ENCODE measurements at regions not wholly inside any gene's neighbourhood (a gene's known extent, or its start where the extent isn't known, plus 50 kb on each side); places are given as distances from the start of the nearest gene placed in this dataset.
A peak's percentile ranks its signal among the peaks of the same experiment; 100 is the strongest.

DNA sequence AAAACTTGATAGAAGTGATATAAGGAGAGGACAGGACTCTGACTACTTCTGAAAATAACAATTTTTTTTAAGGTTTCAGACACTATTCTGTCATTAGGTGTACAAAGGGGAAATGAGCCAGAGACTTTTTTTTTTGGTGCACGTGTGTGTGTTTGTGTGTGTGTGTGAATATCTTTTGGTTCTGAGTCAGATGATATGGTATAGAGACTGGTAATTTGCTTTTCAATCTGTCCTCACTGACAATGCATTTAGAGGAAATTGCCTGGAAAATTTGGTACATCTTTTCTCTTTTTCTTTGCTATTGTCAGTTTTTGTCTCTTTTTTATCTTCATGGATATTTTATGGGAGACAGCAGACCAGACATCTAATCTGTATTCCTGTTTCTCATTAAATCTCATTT, 59.3 kb downstream of the DDIT4L start:
- no peak for DNase-seq (ENCODE audit: low read depth)

DNA sequence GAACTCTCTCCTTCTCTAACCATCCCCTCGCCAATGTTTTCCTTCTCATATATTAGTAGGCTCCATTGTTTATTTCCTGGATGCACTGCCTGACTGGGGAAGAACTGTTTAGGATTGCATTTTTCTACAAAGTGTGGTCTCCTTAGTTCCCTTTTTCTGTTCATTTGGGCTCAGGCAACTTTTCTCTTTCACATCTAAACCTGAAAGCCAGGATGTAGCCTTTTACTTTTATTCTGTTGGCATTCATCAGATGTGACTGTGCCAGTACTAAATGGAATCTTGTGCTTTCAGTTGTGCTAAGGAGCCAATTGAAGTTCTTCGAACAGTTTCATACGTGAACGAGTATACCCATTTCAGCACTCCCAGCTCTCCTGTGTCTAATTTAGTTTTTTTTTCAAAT, 59.8 kb downstream of the DDIT4L start:
- DNase-seq (ENCODE audit: low read depth): no peak

GRCh38 chr4:100129774-100130173, 60.5 kb downstream of the DDIT4L start:
- DNase-seq (ENCODE audit: low read depth): no peak

DNA sequence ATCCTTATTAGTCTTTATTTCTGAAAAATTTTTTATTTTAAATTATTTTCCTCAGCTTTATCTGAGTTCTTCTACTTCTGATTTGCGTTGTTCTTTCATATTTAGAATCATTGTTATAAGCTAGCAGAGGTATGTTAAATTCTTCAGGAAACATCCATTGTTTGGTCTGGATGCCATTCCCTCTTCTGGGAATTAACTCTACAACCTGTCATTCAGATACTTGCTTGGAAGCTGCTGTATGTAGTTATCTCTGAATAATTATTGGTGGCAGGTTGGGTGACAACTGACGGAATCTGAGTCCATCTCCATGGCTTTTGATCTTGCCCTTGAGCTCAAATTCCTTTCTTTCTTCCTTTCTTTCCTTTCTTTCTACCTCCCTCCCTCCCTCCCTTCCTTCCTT, 61.9 kb downstream of the DDIT4L start:
- DNase-seq (ENCODE audit: low read depth): no peak

DNA sequence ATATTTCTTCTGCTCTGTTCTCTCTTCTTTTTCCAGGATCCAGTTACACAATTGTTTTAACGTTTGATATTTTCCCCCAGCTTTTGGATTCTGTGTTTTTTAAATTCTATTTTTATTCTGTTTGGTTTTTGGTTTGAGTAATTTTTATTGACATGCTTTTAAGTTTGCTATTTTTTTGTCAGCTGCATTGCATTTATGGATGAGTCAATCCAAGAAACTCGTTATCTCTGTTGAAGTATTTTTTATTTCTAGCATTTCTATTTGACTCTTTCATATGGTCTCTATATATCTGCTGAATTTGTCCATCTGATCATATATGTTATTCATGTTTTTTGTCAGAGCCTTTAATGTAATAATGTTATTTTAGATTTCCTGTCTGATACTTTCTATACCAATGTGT, 65.6 kb downstream of the DDIT4L start:
- no peak for DNase-seq (ENCODE audit: low read depth)

- DNase-seq (ENCODE audit: low read depth): peak; percentile 17
Measured at GRCh38 chr4:100118181-100118580, 72.1 kb downstream of the DDIT4L start.

- peak; percentile 6 for DNase-seq (ENCODE audit: low read depth)
Measured at GRCh38 chr4:100117750-100118149, 72.5 kb downstream of the DDIT4L start.

DNA sequence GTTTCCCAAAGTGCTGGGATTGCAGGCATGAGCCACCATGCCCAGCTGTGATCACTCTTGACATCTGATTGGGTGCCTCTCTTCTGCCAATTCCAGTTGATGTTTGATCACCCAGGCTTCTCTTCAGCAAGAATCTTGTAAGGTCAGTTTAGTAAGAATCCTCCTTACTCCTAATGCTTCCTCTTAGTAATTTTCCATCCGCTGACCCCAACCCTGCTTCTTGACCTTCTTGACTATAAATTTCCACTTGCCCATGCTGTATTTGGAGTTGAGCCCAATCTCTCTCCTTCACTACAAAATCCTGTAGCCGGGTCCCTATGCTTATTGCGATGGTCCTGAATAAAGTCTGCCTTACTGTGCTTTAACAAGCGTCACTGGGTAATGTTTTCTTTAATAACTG, 75.4 kb downstream of the DDIT4L start:
- DNase-seq (ENCODE audit: low read depth): no peak

DNA sequence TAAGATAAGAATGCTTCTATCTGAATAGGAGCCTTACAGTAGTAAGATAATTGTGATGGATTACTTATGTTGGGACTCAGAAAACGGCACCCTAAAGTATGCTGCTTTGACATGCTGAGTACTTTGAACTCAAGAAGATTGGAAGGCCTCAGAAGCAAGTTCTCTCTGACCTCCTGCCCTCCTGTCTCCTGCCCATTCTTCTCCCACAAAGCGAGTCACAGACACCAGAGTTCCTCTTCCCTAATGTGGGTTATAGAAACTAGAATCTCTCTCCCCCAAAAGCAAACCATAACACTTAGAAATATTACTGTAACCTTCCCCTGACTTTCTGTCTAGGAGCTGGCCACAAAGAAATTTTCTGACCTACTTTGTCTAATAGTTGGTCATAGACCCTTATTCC, 76.5 kb downstream of the DDIT4L start:
- no peak for DNase-seq (ENCODE audit: low read depth)

GRCh38 chr4:100113096-100113495, 77.2 kb downstream of the DDIT4L start:
- DNase-seq (ENCODE audit: low read depth): no peak

DNA sequence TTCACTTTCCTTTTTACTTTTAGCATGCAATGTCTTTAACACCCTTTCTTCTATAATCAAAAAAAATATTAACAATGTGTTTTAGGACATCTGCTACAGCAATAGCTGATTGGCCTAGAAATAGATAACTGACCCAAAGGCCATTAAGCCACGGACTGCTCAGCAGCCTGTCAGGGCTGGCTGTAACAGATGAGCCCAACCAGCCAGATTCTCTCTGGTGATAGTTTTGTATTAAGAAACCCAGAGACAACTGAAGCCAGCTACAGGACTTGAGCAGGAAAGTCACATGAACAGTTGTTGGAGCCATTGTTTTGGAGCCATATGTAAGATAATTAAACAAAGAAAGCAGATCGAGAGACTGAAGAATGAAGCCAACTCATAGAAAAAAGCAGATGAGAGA, 80.3 kb downstream of the DDIT4L start:
- no peak for DNase-seq (ENCODE audit: low read depth)

- no peak for DNase-seq (ENCODE audit: low read depth)
Measured at GRCh38 chr4:100108869-100109268, 81.4 kb downstream of the DDIT4L start.

DNA sequence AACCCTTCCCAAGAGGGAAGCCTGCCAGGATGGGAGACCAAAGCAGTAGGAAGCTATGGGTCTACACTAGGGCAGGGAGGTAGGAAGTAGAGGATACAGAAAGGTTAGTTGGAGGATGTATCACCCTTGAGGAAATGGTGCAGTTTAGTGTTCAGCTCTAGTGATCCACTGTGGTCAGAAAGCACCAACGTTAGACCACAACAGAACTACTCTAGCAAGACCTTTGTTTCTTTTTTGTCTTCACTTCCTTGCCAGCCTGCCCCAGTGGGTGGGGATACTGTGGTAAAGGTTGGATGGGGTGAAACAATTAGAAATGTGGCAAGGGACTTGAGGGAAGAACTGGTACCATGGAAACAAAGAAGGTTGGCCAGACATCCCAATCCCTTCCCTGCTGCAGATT, 83.3 kb downstream of the DDIT4L start:
- DNase-seq (ENCODE audit: low read depth): no peak

- no peak for DNase-seq (ENCODE audit: low read depth)
Measured at GRCh38 chr4:100103671-100104070, 86.6 kb downstream of the DDIT4L start.

GRCh38 chr4:100100985-100101384, 89.3 kb downstream of the DDIT4L start:
- DNase-seq (ENCODE audit: low read depth): no peak

DNA sequence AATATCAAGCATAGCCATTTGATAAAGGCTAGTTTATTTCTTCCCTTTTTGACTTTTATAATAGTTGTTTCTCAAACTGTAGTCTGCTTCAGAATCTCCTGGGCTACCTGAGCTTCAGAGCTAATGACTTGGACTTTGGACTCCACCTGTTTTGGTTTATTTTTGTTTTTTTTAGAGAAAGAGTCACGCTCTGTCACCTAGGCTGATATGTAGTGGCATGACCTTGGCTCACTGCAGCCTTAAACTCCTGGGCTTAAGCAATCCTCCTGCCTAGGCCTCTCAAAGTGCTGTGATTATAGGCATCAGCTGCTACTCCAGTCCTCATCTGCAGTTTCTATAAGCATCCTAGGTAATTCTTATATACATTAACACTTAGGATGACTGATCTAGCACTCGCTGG, 90.5 kb downstream of the DDIT4L start:
- DNase-seq (ENCODE audit: low read depth): no peak

DNA sequence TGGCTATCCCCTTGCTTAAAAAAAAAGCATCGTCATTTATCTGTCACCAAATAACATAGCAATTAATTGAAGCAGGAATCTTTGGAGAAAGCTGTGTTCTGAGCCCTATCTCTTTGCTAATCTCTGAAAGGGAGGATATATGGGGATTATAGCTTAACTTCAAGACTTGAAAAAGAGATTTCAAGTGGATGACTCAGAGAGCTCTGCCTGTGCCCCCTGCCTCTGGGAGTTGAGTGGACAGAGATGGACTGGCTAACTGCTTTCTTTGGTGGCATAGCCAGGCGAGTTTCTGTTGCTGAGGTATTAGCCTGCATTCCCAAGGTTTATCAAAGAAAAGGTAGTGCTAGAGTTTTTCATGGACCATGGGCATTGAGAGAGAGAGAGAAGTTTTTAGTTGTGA, 91.6 kb downstream of the DDIT4L start:
- DNase-seq (ENCODE audit: low read depth): no peak

DNA sequence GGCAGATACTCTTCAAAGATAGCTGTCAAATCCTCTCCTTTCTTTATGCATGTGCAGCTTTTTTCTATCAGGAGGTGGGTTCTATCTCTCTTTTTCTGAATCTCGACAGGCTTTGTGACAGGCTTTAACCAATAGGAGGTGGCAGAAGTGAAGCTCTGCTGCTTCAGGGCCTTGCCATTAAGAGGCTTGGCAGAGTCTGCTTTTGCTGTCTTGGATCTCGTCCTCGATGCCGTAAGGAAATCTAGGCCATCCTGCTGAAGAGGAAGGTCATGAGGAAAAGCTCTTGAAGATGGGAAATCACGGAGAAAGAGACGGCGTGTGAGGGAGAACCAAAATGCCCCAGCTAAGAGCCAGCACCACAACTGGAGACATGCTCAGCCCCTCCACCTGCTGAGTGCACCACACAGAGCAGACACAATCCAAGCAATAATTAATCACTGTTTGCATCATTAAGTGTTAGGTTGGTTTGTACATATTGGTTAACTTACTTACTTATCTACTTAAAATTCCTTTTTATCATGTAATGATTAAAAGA, 92.2 kb downstream of the DDIT4L start:
- no peak for DNase-seq (ENCODE audit: low read depth)

- DNase-seq (ENCODE audit: low read depth): peak; percentile 82
Measured at GRCh38 chr4:100095729-100096595, 94.3 kb downstream of the DDIT4L start.

DNA sequence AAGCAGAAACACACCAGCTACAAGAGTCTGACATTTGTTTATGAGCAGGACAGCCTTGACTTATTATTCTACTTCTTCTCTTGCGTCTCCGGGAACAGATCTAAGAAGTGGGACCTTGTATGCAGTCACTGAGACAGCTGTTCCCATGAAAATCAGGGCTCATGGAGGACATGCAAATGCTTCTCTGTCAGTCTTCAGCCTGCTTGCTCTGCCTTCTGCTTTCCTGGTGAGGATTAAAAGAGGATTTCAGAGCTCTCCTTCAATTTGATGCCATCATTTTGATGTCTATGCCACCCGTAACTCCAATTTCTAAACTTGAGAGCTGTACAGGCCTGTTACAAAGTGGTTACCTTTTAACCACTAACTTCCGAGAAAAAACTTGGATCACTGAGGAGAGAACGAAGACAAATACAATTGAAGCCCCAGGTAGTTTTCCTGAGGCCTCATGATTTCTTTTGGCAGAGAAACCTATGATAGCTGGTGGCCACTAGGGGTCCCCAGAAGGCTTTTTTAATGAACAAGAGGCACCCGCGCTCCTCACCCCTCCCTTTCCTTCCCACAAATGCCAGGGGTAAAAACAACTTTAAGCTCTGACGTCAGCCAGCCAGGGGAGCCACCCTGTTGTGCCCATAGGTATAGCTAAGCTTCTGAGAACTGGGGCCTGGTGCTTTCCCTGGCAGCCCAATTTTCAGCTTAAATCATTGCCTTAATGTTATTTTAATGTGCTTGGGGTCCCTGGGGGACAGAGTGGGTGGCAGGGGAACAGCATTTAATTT, 97.0 kb downstream of the DDIT4L start:
- DNase-seq (ENCODE audit: low read depth): peak; percentile 87

DNA sequence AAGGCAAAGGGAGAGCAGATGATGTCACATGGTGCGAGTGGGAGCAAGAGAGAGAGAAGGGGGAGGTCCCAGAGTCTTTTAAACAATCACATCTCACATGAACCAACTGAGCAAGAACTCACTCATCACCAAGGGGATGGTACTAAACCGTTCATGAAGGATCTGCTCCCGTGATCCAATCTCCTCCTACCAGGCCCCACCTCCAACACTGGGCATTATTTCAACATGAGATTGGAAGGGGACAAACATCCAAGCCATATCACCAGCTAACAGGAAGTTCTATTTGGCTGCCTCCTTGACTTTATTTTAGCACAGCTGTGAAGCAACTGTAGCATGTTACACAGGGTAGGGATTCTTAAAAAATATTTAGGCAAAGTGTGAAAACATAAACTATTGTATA, 102.5 kb downstream of the DDIT4L start:
- no peak for DNase-seq (ENCODE audit: low read depth)

GRCh38 chr4:100086766-100087431, 103.4 kb downstream of the DDIT4L start:
- no peak for DNase-seq (ENCODE audit: low read depth)

GRCh38 chr4:100084892-100085291, 105.4 kb downstream of the DDIT4L start:
- no peak for DNase-seq (ENCODE audit: low read depth)

Data from ELR (cell line).